ENCODE measurements at regions not wholly inside any gene's neighbourhood (a gene's known extent, or its start where the extent isn't known, plus 50 kb on each side); places are given as distances from the start of the nearest gene placed in this dataset.
"Not testable (repeated sequence)": the region's sequence is repeated elsewhere in the genome, so short reads cannot be mapped to it uniquely, and the experiment has no call there.

DNA sequence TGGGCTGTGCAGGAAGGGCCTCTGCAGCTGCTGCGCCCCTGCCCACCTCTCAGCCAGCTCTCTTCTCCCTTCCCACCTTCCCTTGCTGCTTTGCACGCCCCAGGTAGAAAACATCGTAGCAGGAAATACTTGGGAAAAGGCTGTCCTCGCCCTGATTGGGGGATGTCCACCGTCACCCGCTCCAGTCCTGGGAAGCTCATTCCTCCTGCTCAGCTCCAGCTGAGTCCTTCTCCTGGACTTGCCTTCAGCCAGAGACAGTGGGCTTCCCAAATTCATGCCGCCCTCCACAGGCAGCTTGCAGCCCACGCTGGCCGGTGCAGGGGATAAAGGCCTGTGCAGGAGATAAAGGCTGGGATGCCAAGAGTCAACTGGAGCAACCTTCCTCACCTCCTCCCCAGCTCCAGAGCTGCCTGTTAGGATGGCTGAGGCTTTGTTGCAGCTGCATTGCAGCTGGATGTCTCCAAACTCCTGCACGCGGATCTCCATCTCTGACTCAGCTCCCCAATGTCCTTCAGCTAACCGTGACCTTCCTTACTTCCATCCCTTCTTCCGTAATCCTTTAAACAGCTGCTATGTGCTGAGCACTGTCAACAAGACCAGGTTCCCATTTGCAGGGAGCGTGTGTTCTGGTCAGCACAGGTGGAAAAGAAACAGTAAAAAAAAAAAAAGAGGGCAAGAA lies 402.0 kb upstream of the TNRC6C start:
- DNase-seq (ENCODE audit: extremely low spot score, unreplicated experiment), result no peak
- H3K4me1 Mint-ChIP-seq (ENCODE audit: unreplicated experiment), result no peaks in the 10 kb centered on the region
- TF ChIP-seq CTCF (IDR thresholded peaks at IDR 0.05), result no peak
- no peaks in the 10 kb centered on the region for H3K36me3 Mint-ChIP-seq (ENCODE audit: unreplicated experiment)
- H3K27ac Mint-ChIP-seq (ENCODE audit: unreplicated experiment), result no peak overlapping the region
- H3K9me3 Mint-ChIP-seq (ENCODE audit: unreplicated experiment), result no peaks in the 10 kb centered on the region
- H3K27me3 Mint-ChIP-seq (ENCODE audit: unreplicated experiment), result peaks cover 65% of the 10 kb centered on the region
- H3K4me3 Mint-ChIP-seq (ENCODE audit: unreplicated experiment), result no peak overlapping the region

- Mint-ChIP-seq H3K27ac (ENCODE audit: unreplicated experiment) (no peak overlapping the region), H3K27me3 (ENCODE audit: unreplicated experiment) (peaks cover 53% of the 10 kb centered on the region), H3K4me1 (ENCODE audit: unreplicated experiment) (no peaks in the 10 kb centered on the region), H3K9me3 (ENCODE audit: unreplicated experiment) (no peaks in the 10 kb centered on the region), H3K4me3 (ENCODE audit: unreplicated experiment) (no peak overlapping the region), H3K36me3 (ENCODE audit: unreplicated experiment) (no peaks in the 10 kb centered on the region)
- no peak for TF ChIP-seq CTCF (IDR thresholded peaks at IDR 0.05)
- DNase-seq (ENCODE audit: extremely low spot score, unreplicated experiment), result no peak
Measured at GRCh38 chr17:77558846-77559626, 399.5 kb upstream of the TNRC6C start.

DNA sequence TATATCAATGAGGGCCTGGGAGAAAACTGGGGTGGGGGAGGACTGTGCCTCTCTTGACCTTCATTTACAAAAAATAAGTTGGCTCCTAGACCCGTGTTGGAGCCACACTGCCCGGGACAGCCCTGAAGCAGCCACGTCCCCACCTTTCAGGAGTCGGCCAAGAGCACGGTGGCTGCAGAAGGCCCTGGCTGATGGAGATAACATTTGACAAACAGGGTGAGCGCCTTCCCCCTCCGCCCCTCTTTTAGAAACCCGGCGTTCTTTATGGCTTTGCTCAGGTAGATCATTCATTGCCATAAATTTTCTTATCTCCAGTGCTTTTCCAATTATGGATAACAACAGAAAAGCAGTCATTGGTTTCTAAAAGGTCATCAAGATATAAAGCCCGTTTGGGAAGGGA lies 398.1 kb upstream of the TNRC6C start:
- no peak for DNase-seq (ENCODE audit: extremely low spot score, unreplicated experiment)
- no peak for TF ChIP-seq CTCF (IDR thresholded peaks at IDR 0.05)
- H3K4me1 Mint-ChIP-seq (ENCODE audit: unreplicated experiment), result no peaks in the 10 kb centered on the region
- no peaks in the 10 kb centered on the region for H3K9me3 Mint-ChIP-seq (ENCODE audit: unreplicated experiment)
- peaks cover 53% of the 10 kb centered on the region for H3K27me3 Mint-ChIP-seq (ENCODE audit: unreplicated experiment)
- H3K4me3 Mint-ChIP-seq (ENCODE audit: unreplicated experiment), result no peak overlapping the region
- H3K36me3 Mint-ChIP-seq (ENCODE audit: unreplicated experiment), result no peaks in the 10 kb centered on the region
- H3K27ac Mint-ChIP-seq (ENCODE audit: unreplicated experiment), result no peak overlapping the region

- no peak for DNase-seq (ENCODE audit: extremely low spot score, unreplicated experiment)
- H3K27me3 Mint-ChIP-seq (ENCODE audit: unreplicated experiment), result peaks cover 52% of the 10 kb centered on the region
- no peaks in the 10 kb centered on the region for H3K9me3 Mint-ChIP-seq (ENCODE audit: unreplicated experiment)
- no peak for TF ChIP-seq CTCF (IDR thresholded peaks at IDR 0.05)
- no peaks in the 10 kb centered on the region for H3K4me1 Mint-ChIP-seq (ENCODE audit: unreplicated experiment)
- no peak overlapping the region for H3K27ac Mint-ChIP-seq (ENCODE audit: unreplicated experiment)
- no peaks in the 10 kb centered on the region for H3K36me3 Mint-ChIP-seq (ENCODE audit: unreplicated experiment)
- H3K4me3 Mint-ChIP-seq (ENCODE audit: unreplicated experiment), result no peak overlapping the region
Measured at GRCh38 chr17:77560841-77561240, 397.7 kb upstream of the TNRC6C start.

- H3K4me3 Mint-ChIP-seq (ENCODE audit: unreplicated experiment); H3K4me1 Mint-ChIP-seq (ENCODE audit: unreplicated experiment); H3K9me3 Mint-ChIP-seq (ENCODE audit: unreplicated experiment); H3K36me3 Mint-ChIP-seq (ENCODE audit: unreplicated experiment); DNase-seq (ENCODE audit: extremely low spot score, unreplicated experiment); H3K27ac Mint-ChIP-seq (ENCODE audit: unreplicated experiment): not testable (repeated sequence)
- H3K27me3 Mint-ChIP-seq (ENCODE audit: unreplicated experiment), result peaks cover 47% of the 10 kb centered on the region
Measured at GRCh38 chr17:77562361-77562760, 396.1 kb upstream of the TNRC6C start.

All from osteocyte (in vitro differentiated cells).